GM21737 (cell line): ENCODE measurements at regions not wholly inside any gene's neighbourhood (a gene's known extent, or its start where the extent isn't known, plus 50 kb on each side); places are given as distances from the start of the nearest gene placed in this dataset.

Experiments
- ATAC-seq: cut with Tn5 transposase; IDR thresholded peaks from one replicate; pipeline ENCODE4 v1.9.1; 2021; ENCODE audit warnings: mild to moderate bottlenecking, moderate library complexity; ENCODE audit not compliant: unreplicated experiment

DNA sequence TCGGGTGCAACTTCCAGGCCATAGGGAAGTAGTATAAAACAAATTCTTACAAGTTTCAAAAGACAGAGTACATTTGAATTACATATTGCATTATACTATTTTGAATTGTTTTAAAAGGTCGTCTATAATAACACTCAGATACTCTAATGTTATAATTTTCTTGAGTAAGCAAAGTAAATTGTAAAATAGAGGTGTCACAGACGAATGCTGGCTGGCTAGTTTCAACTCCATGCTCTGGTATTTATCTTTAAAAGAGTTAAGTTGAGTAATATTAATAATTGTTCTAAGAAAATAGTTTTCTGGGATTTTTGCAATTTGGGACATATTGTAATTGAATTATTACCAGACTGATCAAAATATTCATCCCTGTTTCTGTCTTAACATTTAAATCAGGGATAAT, 764.9 kb downstream of the TECRL start:
- no peak for ATAC-seq

DNA sequence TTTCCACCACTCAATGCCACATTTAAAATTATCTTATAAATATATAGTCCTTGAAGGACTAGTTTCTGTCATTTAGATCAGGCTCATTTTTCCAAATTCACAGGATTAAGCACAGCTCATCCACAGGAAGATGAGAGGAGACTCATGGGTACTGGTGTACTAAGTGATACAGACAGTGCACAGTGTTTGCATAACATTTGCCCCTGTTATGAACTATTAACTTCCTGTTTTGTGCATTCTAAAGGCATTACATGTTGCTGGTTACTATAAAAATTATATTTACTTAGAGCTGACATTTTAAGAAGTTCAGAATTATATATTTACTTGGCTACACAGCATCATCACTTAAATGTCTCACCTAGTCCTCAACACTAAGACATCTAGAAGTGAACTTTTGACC, 772.0 kb downstream of the TECRL start:
- ATAC-seq, result no peak

DNA sequence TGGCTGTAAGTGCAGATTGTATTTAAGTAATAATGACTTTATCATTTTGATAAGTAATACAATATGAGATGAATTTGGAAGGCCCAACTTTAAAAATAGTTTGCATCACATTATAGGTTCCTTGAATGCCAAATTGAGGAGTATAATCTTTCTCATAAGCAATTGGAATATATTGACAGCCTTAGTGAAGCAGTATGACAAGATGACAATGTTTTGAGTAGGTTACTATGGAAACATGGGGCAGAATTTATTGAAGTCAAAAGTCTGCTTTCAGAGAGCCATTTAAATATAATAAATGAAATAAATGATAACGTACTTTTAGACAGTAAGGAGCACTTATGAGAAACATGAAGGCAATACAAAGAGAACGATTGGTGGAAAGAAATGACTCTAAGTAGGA, 776.4 kb downstream of the TECRL start:
- ATAC-seq, result no peak

DNA sequence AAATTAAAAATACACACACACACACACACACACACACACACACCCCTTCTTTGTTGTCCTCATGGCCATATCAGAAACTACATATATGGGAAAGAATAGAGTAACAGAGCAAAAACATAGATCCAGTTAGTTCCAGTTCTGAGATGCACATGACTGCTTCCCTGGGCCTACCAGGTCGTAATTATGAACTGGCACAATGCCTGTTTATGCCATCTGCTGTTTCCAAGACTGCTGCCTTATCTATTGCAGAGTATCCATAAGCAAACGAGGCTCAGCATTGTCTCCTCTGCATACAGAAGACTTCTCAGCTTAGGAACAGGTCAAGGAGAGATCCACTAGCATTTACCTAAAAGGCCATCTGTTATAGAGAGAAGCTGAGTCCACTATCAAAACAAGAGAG, 789.0 kb downstream of the TECRL start:
- no peak for ATAC-seq

DNA sequence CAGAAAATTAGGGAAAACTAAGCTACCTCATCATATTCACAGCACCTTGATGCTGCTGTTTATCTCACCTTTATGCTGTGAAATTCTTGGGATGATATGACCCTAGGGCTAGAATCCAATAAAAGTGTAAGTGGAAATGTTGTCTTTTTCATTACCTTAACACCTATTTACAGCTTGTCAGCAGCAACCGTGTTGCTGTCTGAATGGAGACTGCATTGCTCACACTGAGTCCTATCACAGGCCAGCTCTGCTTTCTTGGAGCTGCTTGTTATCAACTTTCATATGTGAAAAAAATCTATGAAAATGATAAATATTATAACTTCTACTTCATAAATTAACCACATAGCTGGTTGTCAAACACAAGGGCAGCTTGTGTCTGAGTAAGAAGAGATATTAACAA, 789.5 kb downstream of the TECRL start:
- ATAC-seq, result no peak

DNA sequence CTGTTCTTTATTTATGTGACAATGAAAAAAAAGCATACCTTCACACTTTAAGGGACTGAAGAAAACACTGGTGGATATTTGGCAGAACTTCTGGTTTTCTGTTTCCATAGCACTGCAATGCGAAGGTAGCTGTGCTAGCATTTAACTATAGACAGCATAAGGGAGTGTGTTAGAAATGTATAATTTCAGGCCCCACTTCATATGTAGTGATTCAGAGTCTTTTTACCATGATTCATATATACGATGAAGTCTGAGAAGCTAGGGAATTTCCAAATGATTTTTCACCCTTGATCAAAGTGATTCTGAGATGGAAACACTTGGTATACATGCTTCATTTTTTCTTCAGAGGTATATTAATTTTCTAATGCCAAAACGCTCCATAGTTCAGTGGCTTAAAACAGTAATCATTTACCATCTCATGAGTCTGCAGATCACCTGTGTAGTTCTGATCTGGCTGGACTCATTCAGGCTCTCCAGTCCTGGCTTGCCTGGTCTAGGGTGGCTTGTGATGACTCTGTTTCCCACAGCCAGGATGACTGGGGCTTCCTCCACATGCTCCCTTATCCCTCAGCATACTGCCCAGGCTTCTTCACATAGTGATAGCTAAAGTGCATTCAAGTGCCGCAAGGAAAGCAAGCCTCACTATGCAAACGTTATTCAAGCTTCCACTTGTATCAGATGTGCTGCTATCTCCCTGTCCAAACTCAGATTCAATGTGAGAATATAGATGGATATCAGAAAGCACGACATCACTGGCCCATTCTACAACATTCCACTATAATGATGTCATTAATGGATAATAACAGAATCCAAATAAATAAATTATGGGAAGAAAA, 790.1 kb downstream of the TECRL start:
- ATAC-seq, result no peak

DNA sequence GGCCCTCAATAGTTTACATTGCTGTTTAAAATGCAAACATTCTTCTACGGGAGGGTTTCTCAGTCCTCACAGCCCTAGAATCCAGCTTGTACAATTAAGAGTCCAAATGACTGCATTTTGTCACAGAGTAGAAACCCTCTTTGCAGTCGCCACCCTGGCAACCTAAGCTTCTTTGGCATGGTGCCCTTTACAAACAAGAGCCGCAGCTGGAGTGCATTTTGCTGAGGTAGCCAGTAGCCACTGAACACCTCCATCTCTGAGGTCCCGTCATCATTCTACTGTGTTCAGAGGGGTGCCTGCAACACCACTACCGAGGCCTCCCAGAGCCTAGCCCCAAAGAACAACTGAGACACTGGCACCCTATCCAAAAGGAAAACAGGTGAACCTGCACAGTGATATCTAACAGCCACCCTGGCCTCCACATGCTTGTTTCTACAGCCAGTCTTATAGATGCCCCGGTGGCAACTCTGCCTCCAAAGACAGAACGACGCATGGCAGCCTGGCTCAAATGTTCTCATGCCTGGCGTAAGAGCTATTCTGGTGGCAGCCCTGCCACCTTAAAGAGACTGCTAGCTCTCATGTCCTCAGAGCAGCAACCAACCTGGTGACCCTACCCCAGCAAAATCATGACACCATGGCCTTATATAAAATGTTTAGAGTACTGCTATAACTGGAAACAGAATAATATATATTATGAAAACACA, 801.9 kb downstream of the TECRL start:
- ATAC-seq, result no peak

DNA sequence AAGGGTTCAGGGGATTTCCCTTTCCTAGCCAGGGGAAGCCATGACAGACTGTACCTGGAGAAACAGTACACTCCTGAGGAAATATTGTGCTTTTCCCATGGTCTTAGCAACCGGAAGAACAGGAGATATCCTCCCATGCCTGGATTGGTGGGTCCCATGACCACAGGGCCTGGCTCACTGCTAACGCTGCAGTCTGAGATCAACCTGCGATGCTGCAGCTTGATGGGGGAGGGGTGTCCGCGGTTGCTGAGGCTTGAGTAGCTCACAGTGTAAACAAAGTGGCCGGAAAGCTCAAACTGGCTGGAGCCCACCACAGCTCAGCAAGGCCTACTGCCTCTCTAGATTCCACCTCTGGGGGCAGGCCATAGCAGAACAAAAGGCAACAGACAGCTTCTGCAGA, 819.5 kb downstream of the TECRL start:
- no peak for ATAC-seq

DNA sequence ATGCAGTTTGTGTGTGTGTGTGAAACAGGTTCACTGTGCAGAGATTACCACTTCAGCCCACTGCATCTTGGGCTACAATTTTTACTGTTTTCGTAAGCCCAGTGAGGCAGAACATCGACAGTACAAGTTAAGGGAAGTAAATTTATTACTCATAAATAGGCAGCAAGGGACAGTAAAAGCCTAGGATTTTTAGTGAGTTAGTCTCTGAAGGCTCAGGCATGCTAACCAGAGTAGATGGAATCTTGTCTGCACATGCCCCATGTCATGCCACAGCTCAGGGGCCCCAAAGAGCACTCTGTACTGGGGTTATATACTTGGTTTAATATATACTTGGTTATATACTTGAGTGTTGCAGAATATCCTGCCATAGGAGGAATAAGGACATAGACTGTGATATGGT, 825.7 kb downstream of the TECRL start:
- no peak for ATAC-seq

DNA sequence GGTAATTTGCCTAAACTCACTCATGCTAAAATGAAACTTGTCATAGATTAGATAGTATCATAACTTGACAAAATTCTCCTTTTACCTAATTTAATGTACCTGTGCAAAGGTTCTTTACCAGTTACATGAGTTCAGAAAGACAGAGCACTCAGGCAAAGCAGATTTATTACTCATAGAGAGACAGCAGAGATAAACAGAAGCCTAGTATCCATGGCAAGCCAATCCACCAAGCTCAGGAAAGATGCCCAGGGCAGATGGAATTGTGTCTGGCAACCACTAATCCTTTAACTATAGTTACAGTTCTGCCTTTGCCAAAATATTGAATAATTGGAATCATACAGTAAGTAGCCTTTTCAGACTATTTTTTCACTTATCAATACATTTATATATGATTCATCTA, 826.2 kb downstream of the TECRL start:
- no peak for ATAC-seq

DNA sequence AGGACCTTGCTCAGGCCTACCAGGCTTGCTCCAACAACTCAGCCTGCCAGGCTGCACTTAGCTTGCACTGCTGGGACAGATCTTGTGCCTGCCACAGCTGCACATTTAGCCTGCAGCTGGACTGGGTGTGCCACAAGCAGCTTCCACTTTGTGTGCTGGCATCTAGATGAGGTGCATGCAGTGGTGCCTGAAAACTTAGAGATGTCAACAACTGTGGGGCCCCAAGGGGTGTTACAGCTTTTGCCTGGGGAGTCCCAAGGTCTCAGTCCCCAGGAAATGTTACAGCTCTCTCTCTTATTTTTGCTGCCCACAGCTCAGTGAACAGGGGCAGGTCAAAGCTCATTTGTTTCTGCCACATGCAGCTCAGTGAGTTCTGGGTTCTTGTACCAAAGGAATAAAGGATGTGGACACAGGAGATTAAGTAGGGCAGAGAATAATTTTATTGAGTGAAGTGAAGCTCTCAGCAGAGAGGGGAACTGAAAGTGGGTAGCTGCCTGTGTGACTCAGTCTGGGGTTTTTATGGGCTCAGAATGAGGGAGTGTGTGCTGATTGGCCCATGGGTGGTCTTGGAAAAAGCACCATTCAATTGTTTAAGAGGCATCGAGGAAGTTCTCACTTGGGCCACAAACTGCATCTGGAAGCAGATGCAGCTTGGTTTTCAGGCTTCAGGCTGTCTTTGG, 828.3 kb downstream of the TECRL start:
- ATAC-seq, result no peak

DNA sequence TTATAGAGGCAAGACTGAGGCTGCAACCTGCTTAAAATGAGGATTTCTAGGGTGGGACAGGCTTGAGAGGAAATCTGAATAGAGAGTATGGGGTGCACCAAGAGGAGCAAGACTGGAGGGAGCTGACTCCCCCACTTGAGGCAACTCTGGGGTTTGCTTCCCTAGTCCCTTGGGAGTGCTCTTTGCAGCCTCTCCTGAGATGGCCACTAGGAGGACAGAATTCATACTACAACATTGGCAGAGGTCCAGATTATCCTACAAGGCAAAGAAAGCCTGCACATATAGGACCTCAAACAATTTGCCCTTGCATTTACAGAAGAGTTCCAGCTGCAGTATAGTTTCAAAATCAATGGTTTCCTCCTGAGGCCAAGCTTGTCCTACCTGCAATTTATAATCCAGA, 830.9 kb downstream of the TECRL start:
- no peak for ATAC-seq

DNA sequence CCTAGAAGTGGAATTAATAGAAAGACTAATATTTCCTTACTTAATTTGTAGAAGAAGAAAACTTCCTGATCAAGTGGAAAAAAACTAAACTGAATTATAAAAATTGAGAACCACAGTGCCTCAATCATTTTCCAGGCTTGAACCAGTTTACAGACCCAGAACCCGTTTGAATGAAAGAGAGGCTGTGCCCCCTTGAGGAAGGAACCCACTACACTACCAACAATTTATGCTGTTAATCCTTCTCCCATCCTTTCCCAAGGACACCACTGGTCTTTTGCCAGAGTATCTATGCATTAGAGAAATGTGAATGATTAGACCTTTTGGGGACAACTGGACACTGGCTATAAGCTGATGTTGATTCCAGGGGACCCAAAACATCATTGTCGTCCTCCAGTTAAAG, 842.6 kb downstream of the TECRL start:
- ATAC-seq, result no peak

DNA sequence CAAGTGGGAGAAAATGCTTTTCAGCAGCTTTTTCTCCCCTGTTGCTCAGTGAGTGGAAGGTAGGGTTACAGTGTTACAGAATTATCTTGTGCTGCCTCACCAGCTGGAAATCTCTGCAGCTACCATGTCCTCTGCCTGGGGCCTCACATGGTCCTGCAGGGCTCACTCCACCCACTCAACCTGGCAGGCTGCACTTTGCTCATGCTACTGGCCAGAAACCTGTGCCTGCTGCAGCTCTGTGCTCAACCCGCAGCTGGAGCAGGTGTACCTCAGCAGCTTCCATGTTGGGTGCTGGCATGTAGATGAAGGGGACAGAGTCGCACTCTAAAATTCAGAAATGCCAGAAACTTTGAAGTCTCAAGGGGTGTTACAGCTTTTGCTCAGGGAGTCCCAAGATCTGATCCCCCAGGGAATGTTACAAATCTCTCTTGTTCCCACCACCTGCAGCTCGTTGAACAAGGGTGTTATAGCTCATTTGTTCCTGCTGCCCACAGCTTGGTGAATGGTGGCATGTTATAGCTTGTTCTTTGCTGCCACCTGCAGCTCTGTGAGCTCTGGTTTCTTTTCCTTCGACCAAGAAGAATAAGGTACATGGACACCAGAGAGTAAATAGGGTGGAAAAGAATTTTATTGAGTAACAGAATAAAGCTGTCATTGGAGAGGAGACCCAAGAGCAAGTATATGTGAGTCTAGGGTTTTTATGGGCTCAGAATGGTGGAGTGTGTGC, 845.8 kb downstream of the TECRL start:
- no peak for ATAC-seq

DNA sequence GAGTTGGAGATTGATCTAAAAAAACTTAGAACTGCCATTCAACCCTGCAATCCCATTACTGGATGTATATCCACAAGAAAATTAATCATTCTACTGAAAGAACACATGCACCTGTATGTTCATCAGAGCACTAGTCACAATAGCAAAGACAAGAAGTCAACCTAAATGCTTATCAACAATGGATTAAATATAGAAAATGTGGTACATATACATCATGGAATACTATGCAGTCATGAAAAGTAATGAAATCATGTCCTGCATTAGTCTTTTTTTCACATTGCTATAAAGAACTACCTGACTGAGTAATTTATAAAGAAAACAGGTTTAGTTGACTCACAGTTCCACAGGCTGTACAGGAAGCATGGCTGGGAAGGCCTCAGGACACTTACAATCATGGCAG, 850.5 kb downstream of the TECRL start:
- no peak for ATAC-seq

DNA sequence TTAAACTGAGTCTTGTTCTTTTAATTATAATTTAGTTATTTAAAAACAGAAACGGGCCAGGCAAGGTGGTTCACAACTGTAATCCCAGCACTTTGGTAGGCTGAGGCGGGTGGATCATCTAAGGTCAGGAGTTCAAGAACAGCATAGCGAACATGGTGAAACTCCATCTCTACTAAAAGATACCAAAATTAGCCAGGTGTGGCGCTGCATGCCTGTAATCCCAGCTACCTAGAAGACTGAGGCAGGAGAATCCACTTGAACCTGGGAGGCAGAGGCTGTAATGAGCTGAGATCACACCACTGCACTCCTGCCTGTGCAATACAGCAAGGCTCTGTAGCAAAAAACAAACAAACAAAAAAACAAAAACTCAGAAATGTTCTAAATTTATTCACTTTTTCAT, 852.9 kb downstream of the TECRL start:
- ATAC-seq, result no peak

DNA sequence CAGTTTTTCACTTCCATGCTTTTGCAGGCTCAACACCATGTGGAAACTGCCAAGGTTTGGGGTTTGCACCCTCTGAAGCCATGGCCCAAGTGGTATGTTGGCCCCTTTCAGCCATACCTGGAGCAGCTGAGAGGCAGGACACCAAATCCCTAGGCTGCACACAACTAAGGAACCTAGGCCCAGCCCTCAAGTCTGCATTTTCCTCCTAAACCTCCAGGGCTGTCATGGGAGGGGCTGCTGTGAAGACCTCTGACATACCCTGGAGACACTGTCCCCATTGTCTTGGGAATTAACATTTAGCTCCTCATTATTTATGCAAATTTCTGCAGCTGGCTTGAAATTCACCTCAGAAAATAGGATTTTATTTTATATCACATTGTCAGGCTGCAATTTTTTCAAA, 856.1 kb downstream of the TECRL start:
- ATAC-seq, result no peak

DNA sequence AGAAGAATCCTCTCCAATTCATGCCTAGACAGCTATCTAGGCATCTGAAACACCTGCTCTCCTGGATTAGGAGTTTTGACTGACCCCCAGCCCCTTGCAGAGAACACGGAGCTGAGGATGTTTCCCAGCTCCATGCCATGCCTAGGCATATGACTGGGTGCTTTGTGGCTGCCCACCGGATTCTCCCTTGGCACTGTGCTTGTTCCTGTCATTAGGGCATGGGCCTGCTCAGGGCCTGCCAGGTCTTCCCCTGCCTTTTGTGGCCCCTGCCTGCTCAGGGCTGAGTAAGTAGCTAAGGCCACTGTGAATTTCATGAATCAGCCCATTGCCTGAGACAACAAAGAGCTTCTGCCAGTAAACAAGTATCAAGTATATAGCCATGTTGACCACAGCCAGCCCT, 867.4 kb downstream of the TECRL start:
- ATAC-seq, result no peak

DNA sequence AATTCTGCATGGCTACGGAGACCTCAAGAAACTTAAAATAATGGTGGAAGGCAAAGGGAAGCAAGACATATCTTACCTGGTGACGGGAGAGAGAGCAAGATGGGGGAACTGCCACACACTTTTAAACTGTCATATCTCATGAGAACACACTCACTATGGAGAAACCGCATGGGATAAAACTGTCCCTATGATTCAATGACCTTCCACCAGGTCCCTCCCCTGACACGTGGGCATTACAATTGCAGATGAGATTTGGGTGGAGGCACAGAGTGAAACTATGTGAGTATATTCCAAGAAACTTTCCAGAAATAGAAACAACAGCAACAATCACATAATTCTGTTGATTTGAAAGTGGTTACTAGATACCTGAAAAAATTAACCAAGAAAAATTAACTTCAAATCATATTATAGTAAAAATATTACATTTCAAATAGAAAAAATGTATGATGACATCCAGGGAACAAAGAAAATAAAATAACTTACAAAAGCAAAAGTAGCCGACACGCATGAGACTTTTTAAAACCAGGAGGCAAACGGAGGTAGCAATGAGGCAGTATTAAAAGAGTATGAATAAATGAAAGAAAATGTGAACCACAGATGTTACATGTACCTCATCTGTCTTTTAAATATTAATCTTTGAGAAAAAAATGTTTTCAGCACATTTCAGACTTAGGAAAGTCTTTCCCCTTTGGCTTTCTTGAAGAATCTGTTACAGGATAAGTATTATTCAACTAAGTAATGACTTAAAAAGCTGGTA, 879.5 kb downstream of the TECRL start:
- ATAC-seq, result no peak

DNA sequence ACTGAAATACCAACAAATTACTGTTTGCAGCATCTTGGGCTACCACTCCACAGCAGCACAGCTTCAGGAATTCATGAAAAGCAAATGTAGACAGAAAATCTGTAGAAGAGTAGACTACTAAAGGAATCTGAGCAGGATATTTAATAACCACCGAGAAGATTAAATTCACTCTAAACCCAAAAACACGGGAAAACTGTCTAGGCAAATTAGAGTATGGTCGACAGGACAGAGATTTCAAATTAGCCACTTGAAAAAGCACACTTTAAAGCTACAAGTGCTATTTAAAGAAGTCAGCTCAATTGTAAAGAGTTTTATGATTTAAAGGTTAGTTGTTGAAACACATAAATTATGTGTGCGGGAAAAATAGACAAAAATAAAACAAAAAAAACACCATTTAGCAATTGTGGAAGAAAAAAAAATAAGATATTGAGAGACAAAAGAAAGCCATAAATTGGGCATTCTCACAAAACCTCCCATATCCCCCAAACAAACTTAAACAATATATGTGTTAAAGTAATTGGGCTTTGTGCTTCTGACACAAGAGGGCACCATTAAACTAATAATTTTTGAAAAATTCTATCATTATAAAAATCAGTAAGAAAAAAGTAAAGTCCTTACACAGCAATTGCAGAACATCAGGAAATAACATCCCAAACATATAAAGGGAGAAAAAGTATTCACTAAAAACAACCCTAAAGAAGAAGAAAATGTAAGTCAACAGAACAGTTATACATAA, 880.8 kb downstream of the TECRL start:
- no peak for ATAC-seq
